NCI-H2171 treated with DMSO at 0.1 percent for 48 hours (cell line): ENCODE measurements at regions not wholly inside any gene's neighbourhood (a gene's known extent, or its start where the extent isn't known, plus 50 kb on each side); places are given as distances from the start of the nearest gene placed in this dataset.
"Not testable (repeated sequence)": the region's sequence is repeated elsewhere in the genome, so short reads cannot be mapped to it uniquely, and the experiment has no call there.

Source experiments
- DNase-seq: peaks from one replicate; lab custom pipeline; 2025; lab: John Stamatoyannopoulos, UW

GRCh38 chrX:95791876-95792275 is 892.8 kb upstream of the DIAPH2 start:
- no peak for DNase-seq

DNA sequence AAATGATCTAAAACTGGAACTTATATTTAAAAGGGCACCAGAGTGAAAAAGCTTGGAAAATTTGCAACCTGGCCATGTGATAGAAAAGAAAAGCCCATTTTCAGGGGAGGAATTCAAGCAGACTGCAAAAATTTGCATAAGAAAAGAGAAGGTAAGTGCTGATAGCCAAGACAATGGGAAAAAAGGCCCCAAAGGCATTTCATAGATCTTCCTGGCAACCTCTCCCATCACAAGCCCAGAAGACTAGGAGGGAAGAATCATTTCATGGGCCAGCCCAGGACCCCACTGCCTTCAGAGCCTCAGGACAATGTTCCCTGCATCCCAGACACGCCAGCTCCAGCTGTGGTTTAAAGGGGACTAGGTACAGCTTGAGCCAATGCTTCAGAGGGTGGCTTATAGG is 887.3 kb upstream of the DIAPH2 start:
- DNase-seq: no peak

- no peak for DNase-seq
Measured at GRCh38 chrX:95823796-95824195, 860.8 kb upstream of the DIAPH2 start.

- DNase-seq: no peak
Measured at GRCh38 chrX:95835223-95835622, 849.4 kb upstream of the DIAPH2 start.

DNA sequence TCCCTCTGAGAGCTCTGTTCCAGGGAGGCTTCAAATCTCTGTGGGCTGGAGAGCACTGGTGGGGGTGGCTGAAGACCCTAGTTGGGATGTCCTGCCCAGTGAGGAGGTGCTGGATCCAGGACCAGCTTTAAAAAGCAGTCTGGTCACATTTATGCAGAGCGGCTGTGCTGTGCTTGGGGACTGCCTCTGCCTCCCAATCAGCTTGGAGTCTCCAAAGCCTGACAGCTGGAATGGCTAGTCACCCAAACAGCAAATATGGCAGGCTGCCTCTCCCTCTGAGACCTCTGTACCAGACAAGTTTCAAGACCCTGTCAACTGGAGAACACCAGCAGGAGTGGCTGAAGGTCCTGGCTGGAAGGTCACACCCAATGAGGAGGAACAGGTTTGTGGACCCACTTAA is 848.1 kb upstream of the DIAPH2 start:
- no peak for DNase-seq

- no peak for DNase-seq
Measured at GRCh38 chrX:95841863-95842262, 842.8 kb upstream of the DIAPH2 start.

DNA sequence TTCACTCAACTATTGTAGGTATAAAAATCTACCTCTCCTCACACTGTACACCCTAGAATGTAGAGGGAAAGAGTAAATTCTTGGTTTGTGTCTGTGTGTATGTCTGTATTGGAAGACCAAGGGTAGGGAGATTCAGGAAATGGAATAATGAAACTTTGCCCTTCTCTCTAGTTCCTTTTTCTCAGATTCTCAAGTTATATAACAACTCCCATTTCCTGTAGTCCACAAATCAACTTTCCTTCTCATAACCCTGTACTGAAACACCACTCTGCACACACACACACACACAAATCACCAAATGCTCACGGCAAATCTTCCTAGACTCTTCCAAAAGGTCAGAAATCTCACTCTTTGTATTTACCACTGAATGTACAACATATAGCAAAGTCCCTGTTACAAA is 824.5 kb upstream of the DIAPH2 start:
- DNase-seq: no peak

DNA sequence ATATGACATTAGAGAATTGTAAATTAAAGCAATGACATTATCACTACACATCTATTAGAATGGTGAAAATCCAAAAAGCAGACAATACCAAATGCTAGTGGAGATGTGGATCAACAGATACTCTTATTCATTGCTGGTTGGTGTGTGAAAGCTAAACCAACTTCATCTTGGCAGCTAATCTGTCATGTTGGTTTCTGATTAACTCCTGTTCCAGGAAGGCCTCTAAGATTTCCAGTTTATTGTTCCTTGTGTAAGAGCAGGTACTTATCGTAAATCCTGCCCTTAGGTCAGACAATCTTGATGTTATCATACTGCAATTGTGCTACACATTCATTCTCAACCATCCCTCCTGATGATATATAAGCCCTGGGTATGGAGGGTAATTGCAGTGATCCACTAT is 809.0 kb upstream of the DIAPH2 start:
- DNase-seq: no peak

- no peak for DNase-seq
Measured at GRCh38 chrX:95878874-95879273, 805.8 kb upstream of the DIAPH2 start.

DNA sequence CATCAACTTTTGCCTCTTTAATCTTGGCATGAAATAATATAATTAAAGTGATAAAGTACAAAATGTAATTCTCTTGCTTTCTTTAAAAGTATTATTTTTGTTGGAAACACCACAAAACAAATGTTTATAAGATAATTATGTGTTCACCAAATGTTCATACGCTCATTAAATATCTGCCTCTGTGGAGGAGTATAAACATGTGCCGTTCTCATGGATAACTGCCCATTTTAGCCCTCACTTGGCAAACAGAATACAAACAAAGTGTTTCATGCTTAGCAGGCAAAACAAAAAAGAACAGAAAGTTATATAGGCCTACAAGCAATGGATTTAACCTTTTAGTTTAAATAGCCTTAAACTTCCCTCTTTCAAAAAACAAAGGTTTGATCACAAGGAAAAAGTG is 800.5 kb upstream of the DIAPH2 start:
- DNase-seq: no peak

DNA sequence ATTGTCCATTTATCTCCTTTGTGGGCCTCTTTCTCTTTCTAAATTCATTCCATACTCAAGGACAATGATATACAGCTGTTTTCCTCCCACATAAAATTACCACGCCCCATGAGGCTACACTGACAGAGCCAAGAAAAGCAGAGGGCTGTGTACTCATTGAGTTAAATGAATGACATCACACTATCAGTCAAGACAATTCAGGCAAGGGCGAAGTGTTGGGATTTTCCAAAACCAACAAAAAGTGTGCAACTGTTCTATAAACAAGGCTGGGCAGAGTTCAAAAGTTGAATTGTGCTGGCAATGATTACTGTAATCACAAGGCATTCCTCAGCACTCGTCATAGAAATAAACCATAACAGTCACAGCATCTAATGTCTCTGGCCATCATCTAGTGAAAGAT is 799.6 kb upstream of the DIAPH2 start:
- DNase-seq: no peak

DNA sequence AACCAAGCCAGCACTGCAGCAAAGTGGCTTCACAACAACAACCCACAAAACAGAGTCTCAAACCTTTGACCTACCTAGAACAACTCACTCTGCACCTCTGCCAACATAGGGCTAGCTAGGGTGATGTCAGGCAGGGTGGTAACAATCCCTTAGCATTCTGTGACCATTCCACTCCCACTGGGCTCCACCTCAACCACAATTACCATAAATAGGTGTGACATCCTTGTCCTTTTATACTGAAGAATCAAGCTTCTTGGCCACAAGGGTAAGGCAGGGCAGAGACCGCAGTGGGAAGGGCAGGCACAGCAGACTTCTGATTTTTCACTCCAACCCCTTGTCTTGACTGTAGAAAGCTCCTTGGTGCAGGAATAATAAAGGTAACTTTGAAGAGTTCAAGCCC is 795.4 kb upstream of the DIAPH2 start:
- no peak for DNase-seq

DNA sequence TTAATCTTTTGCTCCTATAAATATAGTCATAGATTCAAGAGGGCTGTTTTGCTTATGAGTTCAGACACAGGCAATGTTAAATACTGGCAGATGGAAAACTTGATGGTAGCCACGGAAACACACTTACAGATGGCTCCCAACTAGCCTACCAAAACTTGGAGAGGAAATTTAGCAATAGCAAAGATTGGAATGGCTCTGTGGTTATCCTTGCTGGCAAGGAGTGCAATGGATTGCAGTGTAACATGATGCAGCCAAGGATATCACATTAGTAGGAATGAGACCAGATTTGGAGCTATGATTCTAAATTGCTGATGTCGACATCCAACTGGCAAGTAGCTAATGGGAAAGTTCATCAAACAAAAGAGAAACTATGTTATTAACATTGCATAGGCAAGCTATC is 791.0 kb upstream of the DIAPH2 start:
- no peak for DNase-seq

DNA sequence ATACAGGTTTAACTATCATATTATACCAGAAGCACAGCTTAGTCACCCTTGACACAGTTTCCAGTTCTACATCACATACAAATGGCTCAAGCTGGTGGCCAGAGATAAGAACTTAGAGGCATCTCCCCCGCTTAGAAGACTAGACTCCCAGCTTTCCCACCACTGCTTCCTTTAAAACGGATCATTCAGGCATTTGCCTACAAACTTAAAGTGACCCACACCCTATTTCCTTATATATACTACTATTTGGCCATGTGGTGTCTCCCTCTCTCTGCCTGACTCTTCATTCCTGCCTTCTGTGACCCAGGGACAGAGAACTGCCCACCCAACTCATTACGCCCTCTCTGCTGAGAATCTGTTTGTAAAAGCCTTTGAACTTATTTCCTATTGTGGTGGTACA is 781.2 kb upstream of the DIAPH2 start:
- no peak for DNase-seq

- no peak for DNase-seq
Measured at GRCh38 chrX:95903975-95904374, 780.7 kb upstream of the DIAPH2 start.

- DNase-seq: no peak
Measured at GRCh38 chrX:95907081-95907480, 777.6 kb upstream of the DIAPH2 start.

GRCh38 chrX:95911062-95911461 is 773.6 kb upstream of the DIAPH2 start:
- no peak for DNase-seq

- no peak for DNase-seq
Measured at GRCh38 chrX:95919605-95920004, 765.0 kb upstream of the DIAPH2 start.

GRCh38 chrX:95945528-95945927 is 739.1 kb upstream of the DIAPH2 start:
- no peak for DNase-seq

GRCh38 chrX:95949588-95949987 is 735.1 kb upstream of the DIAPH2 start:
- DNase-seq: no peak

DNA sequence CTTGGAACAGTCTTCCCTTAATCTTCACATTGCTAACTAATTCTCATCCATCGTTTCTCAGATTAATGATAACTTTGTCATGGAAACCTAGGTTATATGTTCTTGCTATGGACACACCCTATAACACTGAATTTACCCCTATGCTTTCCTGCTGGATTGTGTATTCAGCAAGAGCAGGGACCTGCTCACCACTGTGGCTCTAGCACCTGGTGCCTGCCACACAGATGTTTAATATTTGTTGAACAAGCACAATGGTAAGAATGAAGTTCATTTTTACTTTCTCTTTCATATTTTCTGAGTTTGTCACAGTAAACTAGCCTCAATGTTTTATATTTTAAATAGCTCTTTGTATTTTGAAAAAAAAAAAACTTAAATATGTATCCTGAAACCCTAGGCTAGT is 734.0 kb upstream of the DIAPH2 start:
- DNase-seq: no peak

- DNase-seq: no peak
Measured at GRCh38 chrX:95953564-95953963, 731.1 kb upstream of the DIAPH2 start.

DNA sequence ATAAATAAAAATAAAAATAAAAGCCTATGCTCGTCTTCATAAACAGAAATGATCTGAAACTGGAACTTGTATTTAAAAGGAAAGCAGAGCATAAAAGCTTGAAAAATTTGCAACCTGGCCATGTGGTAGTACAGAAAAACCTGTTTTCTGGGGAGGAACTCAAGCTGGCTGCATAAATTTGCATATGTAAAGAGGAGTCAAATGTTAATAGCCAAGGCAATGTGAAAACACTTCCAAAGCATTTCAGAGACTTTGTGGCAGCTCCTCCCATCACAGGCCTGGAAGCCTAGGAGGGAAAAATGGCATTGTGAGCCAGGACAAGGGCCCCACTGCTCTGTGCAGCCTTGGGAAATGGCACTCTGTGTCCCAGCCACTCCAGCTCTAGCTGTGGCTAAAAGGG is 727.9 kb upstream of the DIAPH2 start:
- no peak for DNase-seq

DNA sequence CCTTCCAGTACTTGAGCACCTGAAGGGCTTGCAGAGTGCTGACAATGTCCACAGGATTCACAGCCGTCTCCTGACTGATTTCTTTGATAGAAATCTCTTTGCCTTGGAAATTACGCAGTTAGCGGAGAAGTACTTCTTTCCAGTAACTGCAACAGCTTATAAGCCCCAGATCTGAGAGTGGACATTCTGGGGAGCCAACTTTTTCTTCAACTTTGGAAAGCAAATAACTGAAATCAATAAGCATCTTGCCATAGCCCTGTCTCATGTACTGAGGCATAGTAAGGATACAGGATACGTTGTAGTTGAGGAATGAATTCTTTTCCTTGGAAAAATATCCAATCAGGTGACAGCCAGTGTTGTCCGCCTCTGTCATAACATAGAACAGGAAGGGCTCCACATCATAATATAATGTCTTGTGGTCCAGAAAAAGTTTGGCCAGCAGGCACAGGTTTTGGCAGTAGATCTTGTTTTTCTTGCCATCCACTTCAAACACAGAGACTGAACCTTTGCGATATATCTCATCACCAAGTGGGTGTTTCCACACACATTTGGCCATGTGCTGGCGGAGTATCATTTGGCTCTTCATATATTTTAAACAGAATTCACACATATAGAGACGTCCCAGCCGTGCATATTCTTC is 711.1 kb upstream of the DIAPH2 start:
- DNase-seq: not testable (repeated sequence)

- DNase-seq: no peak
Measured at GRCh38 chrX:95974096-95974470, 710.6 kb upstream of the DIAPH2 start.
